ENCODE measurements at regions not wholly inside any gene's neighbourhood (a gene's known extent, or its start where the extent isn't known, plus 50 kb on each side); places are given as distances from the start of the nearest gene placed in this dataset.
A peak's percentile ranks its signal among the peaks of the same experiment; 100 is the strongest.

DNA sequence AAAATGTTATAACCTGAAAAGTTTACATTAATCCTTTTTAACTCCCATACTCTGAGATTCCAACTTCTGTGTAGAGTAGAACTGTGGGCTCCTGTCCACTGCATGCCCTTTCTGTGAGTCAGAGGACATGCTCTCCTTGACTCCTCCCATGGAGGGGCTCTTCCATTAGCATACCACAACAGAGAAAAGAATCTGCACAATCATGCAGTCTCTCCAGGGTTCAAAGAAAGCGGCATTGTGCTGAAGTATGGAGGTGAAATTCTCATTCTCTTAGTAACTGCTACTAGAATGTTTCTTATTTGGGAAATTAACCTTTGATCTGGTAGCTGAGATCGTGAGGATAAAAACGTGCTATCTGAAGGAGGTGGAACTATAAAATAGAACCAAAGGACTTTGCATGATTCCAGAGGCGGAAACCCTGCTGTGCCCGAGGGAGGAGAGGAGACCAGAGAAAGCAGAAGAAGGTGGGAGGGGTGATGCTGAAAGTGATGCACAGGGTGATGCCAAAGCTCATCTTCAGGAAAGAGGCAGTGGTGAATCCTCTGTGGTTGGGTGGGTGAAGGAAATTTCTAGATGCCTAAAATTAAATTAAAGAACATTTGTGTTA is 202.2 kb upstream of the PCSK2 start:
- no peaks in the 10 kb centered on the region for H3K79me2 ChIP-seq (ENCODE audit: control insufficient read depth, insufficient read depth, low read length, poor library complexity)
- H3K27me3 ChIP-seq (ENCODE audit: insufficient read depth, low read length) = no peaks in the 10 kb centered on the region
- no peak overlapping the region for H2BK5ac ChIP-seq (ENCODE audit: low read depth, low read length, poor library complexity)
- peaks cover 1% of the 10 kb centered on the region for H3K9me3 ChIP-seq (ENCODE audit: insufficient read depth, low read depth, low read length)
- no peak overlapping the region for H2AK5ac ChIP-seq (ENCODE audit: low read length)
- no peaks in the 10 kb centered on the region for H3K36me3 ChIP-seq (ENCODE audit: control insufficient read depth in 1 of 2, insufficient read depth in 2 of 2, low read length in 2 of 2)
- no CpG with 5 or more reads among the region's 5 CpGs for WGBS (ENCODE audit: extremely low coverage, insufficient coverage, insufficient read length)
- no peak overlapping the region for H3K23ac ChIP-seq (ENCODE audit: low read length)
- no peak overlapping the region for H3K27ac ChIP-seq (ENCODE audit: low read depth, low read length)
- H2BK12ac ChIP-seq (ENCODE audit: low read length) = no peak overlapping the region
- peak in 1 of 2 donors; percentile 28 for DNase-seq
- H3K18ac ChIP-seq (ENCODE audit: low read length) = no peak overlapping the region
- H3K4ac ChIP-seq (ENCODE audit: low read depth, low read length) = no peak overlapping the region
- no peak overlapping the region for H3K9ac ChIP-seq (ENCODE audit: low read length)
- H4K12ac ChIP-seq (ENCODE audit: low read depth, low read length) = no peak overlapping the region
- no peaks in the 10 kb centered on the region for H3K79me1 ChIP-seq (ENCODE audit: low read length)
- no peak overlapping the region for H2BK120ac ChIP-seq (ENCODE audit: insufficient read depth, low read length, poor library complexity)
- no peak overlapping the region for H4K91ac ChIP-seq (ENCODE audit: low read depth, low read length)
- H3K4me2 ChIP-seq (ENCODE audit: low read length) = peak overlapping the region; percentile 1
- H3K14ac ChIP-seq (ENCODE audit: low read length) = no peak overlapping the region
- H4K8ac ChIP-seq (ENCODE audit: low read depth, low read length) = no peak overlapping the region
- no peak overlapping the region for H3K4me3 ChIP-seq (ENCODE audit: low read depth, low read length)
- peaks cover 0 to 8% of the 10 kb centered on the region in 2 experiments for H3K4me1 ChIP-seq (ENCODE audit: control insufficient read depth in 1 of 2, insufficient read depth in 2 of 2, low read length in 2 of 2)
- H2AFZ ChIP-seq (ENCODE audit: insufficient read depth, low read length, poor library complexity) = no peak overlapping the region

DNA sequence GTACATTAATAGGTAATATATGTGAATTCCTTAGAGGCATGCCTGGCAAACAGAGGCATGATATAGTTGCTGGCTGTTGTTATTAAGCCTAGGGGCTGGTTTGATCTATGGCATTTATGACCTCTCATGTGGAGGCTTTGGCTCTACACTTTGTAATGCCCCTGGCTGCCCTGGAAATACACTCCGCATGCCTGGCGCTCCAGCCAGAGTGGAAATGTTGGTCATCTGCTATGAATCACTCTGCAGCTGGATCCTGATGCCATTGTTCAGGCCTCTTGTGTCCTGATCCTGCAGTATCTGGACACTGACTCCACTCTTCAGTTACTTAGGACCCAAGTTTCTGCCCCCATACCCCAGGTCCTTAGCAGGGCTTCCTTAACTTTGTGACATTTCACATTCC is 200.5 kb upstream of the PCSK2 start:
- no peak overlapping the region for H3K27ac ChIP-seq (ENCODE audit: low read depth, low read length)
- H3K4ac ChIP-seq (ENCODE audit: low read depth, low read length) = no peak overlapping the region
- H3K79me2 ChIP-seq (ENCODE audit: control insufficient read depth, insufficient read depth, low read length, poor library complexity) = no peaks in the 10 kb centered on the region
- DNase-seq = peak in 1 of 2 donors; percentile 56
- H4K12ac ChIP-seq (ENCODE audit: low read depth, low read length) = no peak overlapping the region
- no peak overlapping the region for H4K91ac ChIP-seq (ENCODE audit: low read depth, low read length)
- no peak overlapping the region for H3K4me3 ChIP-seq (ENCODE audit: low read depth, low read length)
- WGBS (ENCODE audit: extremely low coverage, insufficient coverage, insufficient read length) = no CpG with 5 or more reads among the region's 2 CpGs
- H3K36me3 ChIP-seq (ENCODE audit: control insufficient read depth in 1 of 2, insufficient read depth in 2 of 2, low read length in 2 of 2) = no peaks in the 10 kb centered on the region
- no peaks in the 10 kb centered on the region for H3K27me3 ChIP-seq (ENCODE audit: insufficient read depth, low read length)
- H2BK5ac ChIP-seq (ENCODE audit: low read depth, low read length, poor library complexity) = no peak overlapping the region
- H3K4me2 ChIP-seq (ENCODE audit: low read length) = no peak overlapping the region
- H3K9me3 ChIP-seq (ENCODE audit: insufficient read depth, low read depth, low read length) = peaks cover 1% of the 10 kb centered on the region
- no peak overlapping the region for H3K18ac ChIP-seq (ENCODE audit: low read length)
- H4K8ac ChIP-seq (ENCODE audit: low read depth, low read length) = no peak overlapping the region
- H3K4me1 ChIP-seq (ENCODE audit: control insufficient read depth in 1 of 2, insufficient read depth in 2 of 2, low read length in 2 of 2) = peaks cover 0 to 8% of the 10 kb centered on the region in 2 experiments
- H3K9ac ChIP-seq (ENCODE audit: low read length) = no peak overlapping the region
- H2AFZ ChIP-seq (ENCODE audit: insufficient read depth, low read length, poor library complexity) = no peak overlapping the region
- H3K23ac ChIP-seq (ENCODE audit: low read length) = no peak overlapping the region
- H2BK12ac ChIP-seq (ENCODE audit: low read length) = no peak overlapping the region
- no peaks in the 10 kb centered on the region for H3K79me1 ChIP-seq (ENCODE audit: low read length)
- H3K14ac ChIP-seq (ENCODE audit: low read length) = no peak overlapping the region
- no peak overlapping the region for H2AK5ac ChIP-seq (ENCODE audit: low read length)
- no peak overlapping the region for H2BK120ac ChIP-seq (ENCODE audit: insufficient read depth, low read length, poor library complexity)

DNA sequence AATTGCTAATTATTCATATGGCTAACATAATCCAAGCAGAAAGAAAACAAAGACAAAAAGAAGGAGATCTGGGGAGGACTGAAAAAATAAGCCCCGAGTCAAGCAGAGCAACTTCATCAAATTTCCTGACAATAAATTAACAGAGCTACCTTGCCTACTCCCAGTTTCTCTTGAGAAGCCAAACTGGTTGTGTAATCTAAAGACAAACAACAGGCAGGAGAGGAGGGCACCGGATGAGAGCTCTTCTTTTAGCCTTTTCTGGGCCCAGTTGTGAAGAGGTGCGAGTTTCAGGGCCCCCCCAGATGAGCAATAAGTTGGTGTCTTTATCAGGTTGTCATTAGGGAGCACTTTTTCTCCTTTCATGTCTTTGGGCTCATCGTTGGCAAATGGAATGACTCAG is 197.1 kb upstream of the PCSK2 start:
- H3K9me3 ChIP-seq (ENCODE audit: insufficient read depth, low read depth, low read length) = peaks cover 1% of the 10 kb centered on the region
- H3K4me3 ChIP-seq (ENCODE audit: low read depth, low read length) = no peak overlapping the region
- H3K27me3 ChIP-seq (ENCODE audit: insufficient read depth, low read length) = no peaks in the 10 kb centered on the region
- DNase-seq = no peak
- H3K79me1 ChIP-seq (ENCODE audit: low read length) = no peaks in the 10 kb centered on the region
- H3K14ac ChIP-seq (ENCODE audit: low read length) = no peak overlapping the region
- no peak overlapping the region for H3K18ac ChIP-seq (ENCODE audit: low read length)
- H2BK5ac ChIP-seq (ENCODE audit: low read depth, low read length, poor library complexity) = no peak overlapping the region
- H4K91ac ChIP-seq (ENCODE audit: low read depth, low read length) = no peak overlapping the region
- no peak overlapping the region for H4K12ac ChIP-seq (ENCODE audit: low read depth, low read length)
- H3K23ac ChIP-seq (ENCODE audit: low read length) = no peak overlapping the region
- H3K79me2 ChIP-seq (ENCODE audit: control insufficient read depth, insufficient read depth, low read length, poor library complexity) = no peaks in the 10 kb centered on the region
- no peak overlapping the region for H3K4me2 ChIP-seq (ENCODE audit: low read length)
- no peak overlapping the region for H2BK12ac ChIP-seq (ENCODE audit: low read length)
- H2AFZ ChIP-seq (ENCODE audit: insufficient read depth, low read length, poor library complexity) = no peak overlapping the region
- H3K36me3 ChIP-seq (ENCODE audit: control insufficient read depth in 1 of 2, insufficient read depth in 2 of 2, low read length in 2 of 2) = no peaks in the 10 kb centered on the region
- no peak overlapping the region for H4K8ac ChIP-seq (ENCODE audit: low read depth, low read length)
- no peak overlapping the region for H2AK5ac ChIP-seq (ENCODE audit: low read length)
- H2BK120ac ChIP-seq (ENCODE audit: insufficient read depth, low read length, poor library complexity) = no peak overlapping the region
- no peak overlapping the region for H3K9ac ChIP-seq (ENCODE audit: low read length)
- H3K4ac ChIP-seq (ENCODE audit: low read depth, low read length) = no peak overlapping the region
- WGBS (ENCODE audit: extremely low coverage, insufficient coverage, insufficient read length) = no CpG with 5 or more reads among the region's 4 CpGs
- H3K27ac ChIP-seq (ENCODE audit: low read depth, low read length) = no peak overlapping the region
- peaks cover 0 to 2% of the 10 kb centered on the region in 2 experiments for H3K4me1 ChIP-seq (ENCODE audit: control insufficient read depth in 1 of 2, insufficient read depth in 2 of 2, low read length in 2 of 2)

DNA sequence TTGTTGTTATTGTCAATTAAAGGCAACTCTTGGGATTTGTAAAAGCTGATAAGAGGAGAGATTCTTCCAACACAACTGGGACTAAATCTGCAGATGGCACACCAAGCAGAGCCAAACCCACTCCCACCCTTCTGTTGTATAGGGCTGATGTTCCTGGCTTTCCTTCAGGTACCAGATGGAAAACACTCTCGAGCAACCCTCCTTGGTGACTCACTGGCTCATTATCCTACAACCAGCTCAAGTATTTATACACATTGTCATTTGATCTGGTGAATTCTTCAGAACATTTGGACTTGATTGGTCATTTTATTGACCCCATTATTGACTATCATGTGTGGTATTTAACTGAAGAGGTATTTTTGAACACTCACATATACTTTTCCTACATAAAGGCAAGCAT is 190.3 kb upstream of the PCSK2 start:
- Histone ChIP-seq H3K27ac (ENCODE audit: low read depth, low read length) (no peak overlapping the region), H3K36me3 (ENCODE audit: control insufficient read depth in 1 of 2, insufficient read depth in 2 of 2, low read length in 2 of 2) (no peaks in the 10 kb centered on the region), H2BK120ac (ENCODE audit: insufficient read depth, low read length, poor library complexity) (no peak overlapping the region), H4K8ac (ENCODE audit: low read depth, low read length) (no peak overlapping the region), H3K4ac (ENCODE audit: low read depth, low read length) (no peak overlapping the region), H3K4me1 (ENCODE audit: control insufficient read depth in 1 of 2, insufficient read depth in 2 of 2, low read length in 2 of 2) (no peaks in the 10 kb centered on the region), H3K79me2 (ENCODE audit: control insufficient read depth, insufficient read depth, low read length, poor library complexity) (no peaks in the 10 kb centered on the region), H2BK5ac (ENCODE audit: low read depth, low read length, poor library complexity) (no peak overlapping the region), H2AFZ (ENCODE audit: insufficient read depth, low read length, poor library complexity) (no peak overlapping the region), H2BK12ac (ENCODE audit: low read length) (no peak overlapping the region), H3K23ac (ENCODE audit: low read length) (no peak overlapping the region), H3K18ac (ENCODE audit: low read length) (no peak overlapping the region), H3K4me2 (ENCODE audit: low read length) (no peak overlapping the region), H3K14ac (ENCODE audit: low read length) (no peak overlapping the region), H3K4me3 (ENCODE audit: low read depth, low read length) (no peak overlapping the region), H3K9ac (ENCODE audit: low read length) (no peak overlapping the region), H4K12ac (ENCODE audit: low read depth, low read length) (no peak overlapping the region), H4K91ac (ENCODE audit: low read depth, low read length) (no peak overlapping the region), H3K79me1 (ENCODE audit: low read length) (no peaks in the 10 kb centered on the region), H2AK5ac (ENCODE audit: low read length) (no peak overlapping the region), H3K9me3 (ENCODE audit: insufficient read depth, low read depth, low read length) (no peaks in the 10 kb centered on the region), H3K27me3 (ENCODE audit: insufficient read depth, low read length) (no peaks in the 10 kb centered on the region)
- no CpG with 5 or more reads among the region's 1 CpG for WGBS (ENCODE audit: extremely low coverage, insufficient coverage, insufficient read length)
- no peak for DNase-seq
